GM23338 (cell line): ENCODE measurements at regions not wholly inside any gene's neighbourhood (a gene's known extent, or its start where the extent isn't known, plus 50 kb on each side); places are given as distances from the start of the nearest gene placed in this dataset.
A peak's percentile ranks its signal among the peaks of the same experiment; 100 is the strongest.

ENCODE experiments used
- ATAC-seq: fragments of 200-7000 bp; cut with Tn5 transposase; 3 replicates; pipeline ENCODE4 v1.9.1; 2020
- DNase-seq: peaks from one replicate; pipeline ENCODE4 v3.0.0-alpha.2; 2015; ENCODE audit warnings: low spot score
- H2AFZ ChIP-seq: fragments of 200-600 bp; sonication (generic); 2 replicates; pipeline ENCODE4 v1.8.0; 2016; ENCODE audit warnings: antibody characterized with exemption, mild to moderate bottlenecking, moderate library complexity
- H3F3A ChIP-seq: fragments of 200-600 bp; sonication (generic); replicated peaks from 2 replicates; pipeline ENCODE4 v1.8.0; 2017; ENCODE audit warnings: antibody characterized with exemption, mixed run types, low read depth
- H3K27ac ChIP-seq: fragments of 200-600 bp; sonication (generic); 2 replicates; pipeline ENCODE4 v1.6.1; 2016; ENCODE audit warnings: low read depth
- H3K27me3 ChIP-seq: fragments of 200-600 bp; sonication (generic); 2 replicates; pipeline ENCODE4 v1.8.0; 2016; ENCODE audit warnings: mild to moderate bottlenecking, mixed run types, moderate library complexity; ENCODE audit not compliant: insufficient read depth
- H3K36me3 ChIP-seq: fragments of 200-600 bp; sonication (generic); 2 replicates; pipeline ENCODE4 v1.8.0; 2016; ENCODE audit warnings: mild to moderate bottlenecking; ENCODE audit not compliant: insufficient read depth
- H3K4me1 ChIP-seq: fragments of 200-600 bp; sonication (generic); 2 replicates; pipeline ENCODE4 v1.8.0; 2016; ENCODE audit warnings: mild to moderate bottlenecking, moderate library complexity; ENCODE audit not compliant: insufficient read depth
- H3K4me2 ChIP-seq: fragments of 200-600 bp; sonication (generic); 2 replicates; pipeline ENCODE4 v1.7.1; 2017; ENCODE audit warnings: mixed run types
- H3K4me3 ChIP-seq: fragments of 200-600 bp; sonication (generic); 2 replicates; pipeline ENCODE4 v1.6.1; 2016; ENCODE audit warnings: mixed run types
- H3K79me2 ChIP-seq: fragments of 200-600 bp; sonication (generic); replicated peaks from 2 replicates; pipeline ENCODE4 v1.8.0; 2017; ENCODE audit warnings: mild to moderate bottlenecking; ENCODE audit not compliant: insufficient read depth
- H3K9me2 ChIP-seq: fragments of 200-600 bp; sonication (generic); 2 replicates; pipeline ENCODE4 v1.8.0; 2017; ENCODE audit not compliant: insufficient read depth
- H4K20me1 ChIP-seq: fragments of 200-600 bp; sonication (generic); replicated peaks from 2 replicates; pipeline ENCODE4 v1.8.0; 2017; ENCODE audit warnings: mild to moderate bottlenecking; ENCODE audit not compliant: insufficient read depth
- H3K27ac Mint-ChIP-seq: 2 replicates; pipeline ENCODE4 v1.8.0; 2020; ENCODE audit warnings: inconsistent platforms, mild to moderate bottlenecking, moderate library complexity, mixed read lengths
- H3K27me3 Mint-ChIP-seq: 3 replicates; pipeline ENCODE4 v1.8.0; 2022; ENCODE audit warnings: low read depth, mild to moderate bottlenecking, moderate library complexity, mixed read lengths, inconsistent platforms; ENCODE audit not compliant: insufficient read depth, poor library complexity
- H3K36me3 Mint-ChIP-seq: 3 replicates; pipeline ENCODE4 v1.8.0; 2021; ENCODE audit warnings: low read depth, mild to moderate bottlenecking, inconsistent platforms, moderate library complexity, mixed read lengths
- H3K4me1 Mint-ChIP-seq: 3 replicates; pipeline ENCODE4 v1.8.0; 2020; ENCODE audit warnings: mild to moderate bottlenecking, inconsistent platforms, mixed read lengths
- H3K4me3 Mint-ChIP-seq: 3 replicates; pipeline ENCODE4 v1.8.0; 2021; ENCODE audit warnings: moderate library complexity, mild to moderate bottlenecking, inconsistent platforms, mixed read lengths
- H3K9me3 Mint-ChIP-seq: 3 replicates; pipeline ENCODE4 v1.8.0; 2020; ENCODE audit warnings: moderate library complexity, mild to moderate bottlenecking, inconsistent platforms, mixed read lengths
- CREB1 ChIP-seq: fragments of 250-450 bp; sonication (Bioruptor Pico); IDR thresholded peaks from 2 replicates; pipeline ENCODE4 v1.5.0; 2020; ENCODE audit warnings: low read depth, mild to moderate bottlenecking, moderate library complexity
- CTCF ChIP-seq, 2 experiments: fragments of 200-600 bp in 1 of 2; sonication (generic) in 1 of 2; conservative IDR thresholded peaks; 2 replicates each; pipeline versions ENCODE4 v1.5.1 to v1.6.1; 2016 to 2017; ENCODE audit warnings: antibody characterized with exemption in 2 of 2, low read depth in 2 of 2, mild to moderate bottlenecking in 2 of 2, moderate library complexity in 1 of 2
- EZH2phosphoT487 ChIP-seq: fragments of 200-600 bp; sonication (generic); IDR thresholded peaks from one replicate; pipeline ENCODE4 v1.8.1; 2018; ENCODE audit warnings: antibody characterized with exemption; ENCODE audit not compliant: unreplicated experiment
- JUNB ChIP-seq: IDR thresholded peaks from one replicate; pipeline ENCODE4 v1.6.1; 2016; ENCODE audit warnings: antibody characterized with exemption; ENCODE audit not compliant: unreplicated experiment
- NANOG ChIP-seq: IDR thresholded peaks from 2 replicates; pipeline ENCODE4 v1.6.1; 2016; ENCODE audit warnings: antibody characterized with exemption, borderline replicate concordance
- ZNF114 ChIP-seq: fragments of 250-450 bp; sonication (Bioruptor Pico); IDR thresholded peaks from 2 replicates; pipeline ENCODE4 v1.5.0; 2020; ENCODE audit warnings: mild to moderate bottlenecking, moderate library complexity
- ZNF331 ChIP-seq: fragments of 250-450 bp; sonication (Bioruptor Pico); IDR thresholded peaks from 2 replicates; pipeline ENCODE4 v1.5.0; 2020; ENCODE audit warnings: low read depth, mild to moderate bottlenecking, moderate library complexity

- no peaks in the 10 kb centered on the region for H4K20me1 ChIP-seq
- peaks cover 18% of the 10 kb centered on the region for H3K4me1 ChIP-seq
- H3K4me3 ChIP-seq: no peak overlapping the region
- DNase-seq (no peak), ATAC-seq (no peak)
- H3K9me2 ChIP-seq: 0 out of 2 replicates have a peak, but pooled peaks cover 5% of the 10 kb centered on the region
- no peaks in the 10 kb centered on the region for H3K36me3 ChIP-seq
- peak overlapping the region; percentile 82; the same call in 1 of the 2 replicates for H2AFZ ChIP-seq
- TF ChIP-seq ZNF114 (no peak), EZH2phosphoT487 (no peak), JUNB (no peak), CTCF (conservative IDR thresholded peaks at IDR 0.05; ENCODE audit: low read depth in 2 of 2) (no peak), ZNF331 (CRISPR knock-in tag) (no peak), CREB1 (CRISPR knock-in tag) (no peak), NANOG (no peak)
- Mint-ChIP-seq H3K27ac (no peak overlapping the region), H3K27me3 (peaks cover 7% of the 10 kb centered on the region), H3K9me3 (peaks cover 24% of the 10 kb centered on the region), H3K4me3 (no peak overlapping the region), H3K4me1 (peaks cover 19% of the 10 kb centered on the region), H3K36me3 (peaks cover 12% of the 10 kb centered on the region)
- no peaks in the 10 kb centered on the region for H3F3A ChIP-seq
- no peaks in the 10 kb centered on the region for H3K79me2 ChIP-seq
- H3K4me2 ChIP-seq: peak overlapping the region; percentile 84; the same call in 1 of the 2 replicates
- H3K27ac ChIP-seq: no peak overlapping the region
- peaks cover 10% of the 10 kb centered on the region; the same call in 1 of the 2 replicates for H3K27me3 ChIP-seq
Measured at GRCh38 chr7:128191136-128191844, 49.8 kb upstream of the LEP start.
